Fibroblast of skin of left quadriceps (primary cell): ENCODE measurements at regions not wholly inside any gene's neighbourhood (a gene's known extent, or its start where the extent isn't known, plus 50 kb on each side); places are given as distances from the start of the nearest gene placed in this dataset.
"Not testable (repeated sequence)": the region's sequence is repeated elsewhere in the genome, so short reads cannot be mapped to it uniquely, and the experiment has no call there.

Experiments
- DNase-seq, 2 experiments: peaks; one replicate each; pipeline ENCODE4 v3.0.0-alpha.2; 2013; ENCODE audit warnings: low read depth in 2 of 2

GRCh38 chr6:49274809-49275769 is 188.0 kb downstream of the MMUT start:
- not testable (repeated sequence) for DNase-seq

GRCh38 chr6:49269190-49269589 is 193.9 kb downstream of the MMUT start:
- no peak for DNase-seq

- DNase-seq, result no peak
Observed at GRCh38 chr6:49264909-49265308, 198.1 kb downstream of the MMUT start.

GRCh38 chr6:49264496-49264895 is 198.6 kb downstream of the MMUT start:
- DNase-seq, result no peak

DNA sequence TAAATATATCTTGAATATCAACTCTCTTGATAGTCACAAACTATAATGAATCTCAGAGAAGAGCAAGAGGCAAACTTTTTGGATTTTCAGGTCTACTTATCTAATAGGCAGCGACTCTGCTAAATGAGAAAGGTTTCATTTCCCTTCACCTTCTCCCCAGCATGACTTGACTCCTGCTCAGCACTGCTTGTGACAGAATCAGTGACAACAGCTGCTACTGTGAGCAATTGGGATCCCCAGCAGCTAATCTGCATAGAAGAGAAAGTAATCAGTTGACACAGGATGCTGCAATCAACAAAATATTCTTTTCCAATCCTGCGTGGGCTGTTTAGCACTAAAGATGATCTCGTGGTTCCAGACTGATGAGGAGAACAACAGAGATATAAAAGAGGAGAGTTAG is 205.5 kb downstream of the MMUT start:
- no peak for DNase-seq

DNA sequence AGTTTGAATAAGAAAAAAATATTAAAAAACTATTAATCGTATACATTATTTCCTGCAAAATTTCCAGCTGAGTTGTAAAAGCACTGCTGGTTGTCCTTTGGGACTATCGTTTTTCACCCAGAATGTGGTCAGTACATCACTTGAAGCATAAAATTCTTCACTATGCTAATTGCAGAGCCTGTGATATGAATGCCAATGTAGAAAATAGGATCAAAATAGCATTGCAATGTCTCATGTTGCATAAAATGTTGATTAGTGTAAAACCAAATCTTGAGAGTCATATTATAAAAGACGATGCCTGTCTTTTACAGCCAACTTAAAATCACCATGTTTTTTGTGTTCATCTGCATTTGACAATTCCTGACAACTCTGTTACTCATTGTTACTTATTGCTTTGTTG is 207.7 kb downstream of the MMUT start:
- no peak for DNase-seq

- DNase-seq, result no peak
Observed at GRCh38 chr6:49252901-49253300, 210.2 kb downstream of the MMUT start.

DNA sequence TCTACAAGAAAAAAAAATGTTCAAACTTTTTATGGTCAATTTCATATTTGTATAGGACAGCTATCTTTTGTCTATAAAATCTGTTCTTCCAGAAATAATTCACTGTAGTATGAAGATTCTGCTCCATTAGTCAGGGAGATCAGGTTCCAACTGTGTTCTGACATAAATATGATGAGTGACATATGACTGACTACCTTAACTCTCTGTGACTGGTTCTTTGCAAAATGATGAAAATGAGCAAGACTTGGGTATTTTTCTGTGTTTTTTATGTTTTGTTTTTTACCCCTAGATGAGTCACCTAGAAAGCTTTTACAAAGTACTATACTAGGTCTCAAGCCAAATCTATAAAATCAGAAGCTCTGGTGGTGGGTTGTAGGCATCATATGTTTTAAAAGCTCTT is 229.6 kb downstream of the MMUT start:
- DNase-seq, result no peak

- DNase-seq, result no peak
Observed at GRCh38 chr6:49225471-49225870, 237.6 kb downstream of the MMUT start.

GRCh38 chr6:49220293-49220692 is 242.8 kb downstream of the MMUT start:
- no peak for DNase-seq

DNA sequence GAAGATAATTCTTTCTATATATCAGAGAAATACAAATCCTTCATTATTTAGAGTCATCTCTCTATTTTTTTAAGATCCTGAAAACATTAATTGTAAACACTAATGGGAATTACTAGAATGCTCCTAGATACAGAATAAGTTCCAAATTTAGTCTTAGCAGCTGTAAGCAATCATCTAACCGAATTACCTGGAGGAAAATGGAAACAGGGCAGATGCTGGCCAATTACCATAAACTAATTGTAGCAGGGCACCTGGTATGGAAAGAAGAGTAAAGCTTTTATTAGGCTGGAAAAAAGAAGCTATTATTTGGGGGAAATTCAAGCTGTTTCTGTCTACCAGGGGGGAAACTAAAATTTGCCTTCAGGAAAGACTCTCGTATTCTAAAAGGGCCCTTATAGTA is 257.5 kb downstream of the MMUT start:
- DNase-seq, result no peak

- no peak for DNase-seq
Observed at GRCh38 chr6:49202924-49203536, 260.0 kb downstream of the MMUT start.

DNA sequence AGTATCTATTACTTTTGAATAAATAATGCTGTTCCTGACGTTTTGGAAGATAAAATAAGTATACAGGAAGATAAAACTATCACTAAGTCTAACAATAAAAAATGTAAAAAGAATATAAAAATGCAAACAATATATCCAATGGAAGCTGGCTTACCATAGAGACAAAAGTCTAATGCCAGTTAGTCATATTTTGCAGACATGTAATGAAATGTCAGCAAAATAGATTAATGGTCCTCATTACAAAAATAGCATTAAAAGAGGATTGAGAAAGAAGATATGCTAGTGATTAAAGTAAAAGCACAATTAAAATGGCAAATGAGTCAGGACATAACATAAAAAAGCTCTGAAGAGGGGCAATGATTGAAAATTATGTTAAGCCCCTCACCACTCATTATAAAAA is 265.0 kb downstream of the MMUT start:
- DNase-seq, result no peak

DNA sequence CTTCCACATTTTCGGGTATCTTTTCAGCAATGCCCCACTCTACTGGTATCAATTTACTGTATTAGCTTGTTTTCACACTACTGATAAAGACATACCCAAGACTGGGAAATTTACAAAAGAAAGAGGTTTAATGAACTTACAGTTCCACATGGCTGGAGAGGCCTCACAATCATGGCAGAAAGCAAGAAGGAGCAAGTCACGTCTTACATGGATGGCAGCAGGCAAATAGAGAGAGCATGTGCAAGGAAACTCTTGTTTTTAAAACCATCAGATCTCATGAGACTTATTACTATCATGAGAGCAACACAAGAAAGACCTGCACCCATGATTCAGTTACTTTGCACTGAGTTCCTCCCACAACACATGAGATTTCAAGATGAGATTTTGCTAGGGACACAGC is 300.7 kb downstream of the MMUT start:
- not testable (repeated sequence) for DNase-seq

DNA sequence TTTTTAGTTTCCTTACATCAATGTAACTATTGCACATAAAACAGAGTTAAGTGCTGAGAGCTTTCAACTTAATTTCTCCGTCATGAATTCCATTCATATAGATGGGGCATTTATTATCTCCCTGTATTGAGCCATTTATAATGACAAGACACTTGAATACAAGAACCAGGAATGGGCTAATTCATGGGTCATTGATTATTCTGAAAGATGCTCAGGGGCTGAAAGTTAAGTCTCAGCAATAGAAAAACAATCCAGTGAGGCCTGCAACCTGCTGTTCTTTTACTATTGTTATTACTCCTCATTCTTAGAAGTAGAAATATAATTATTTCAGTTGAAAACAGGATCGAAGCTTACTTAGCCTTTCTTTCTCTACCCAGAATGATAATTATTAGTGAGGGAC is 307.7 kb downstream of the MMUT start:
- no peak for DNase-seq

- DNase-seq, result no peak
Observed at GRCh38 chr6:49151957-49152356, 311.1 kb downstream of the MMUT start.

- DNase-seq, result no peak
Observed at GRCh38 chr6:49151461-49151860, 311.6 kb downstream of the MMUT start.

DNA sequence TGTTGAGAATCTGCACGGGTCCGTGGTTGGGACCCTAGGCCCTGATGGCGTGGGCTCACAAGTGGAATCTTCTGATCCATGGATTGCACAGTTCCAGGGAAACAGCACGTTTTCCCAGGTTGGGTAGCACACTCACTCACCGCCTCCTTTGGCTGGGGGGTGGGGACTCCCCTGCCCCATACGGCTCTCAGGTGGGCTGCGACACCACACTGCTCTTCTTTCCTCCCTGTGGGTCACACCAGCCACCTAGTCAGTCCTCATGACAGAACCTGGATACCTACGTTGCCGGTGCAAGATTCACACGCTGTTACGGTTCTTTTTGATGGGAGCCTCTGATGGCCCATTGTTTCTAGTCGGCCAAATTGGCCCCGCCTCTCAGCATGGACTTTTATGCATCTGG is 312.0 kb downstream of the MMUT start:
- DNase-seq, result no peak

DNA sequence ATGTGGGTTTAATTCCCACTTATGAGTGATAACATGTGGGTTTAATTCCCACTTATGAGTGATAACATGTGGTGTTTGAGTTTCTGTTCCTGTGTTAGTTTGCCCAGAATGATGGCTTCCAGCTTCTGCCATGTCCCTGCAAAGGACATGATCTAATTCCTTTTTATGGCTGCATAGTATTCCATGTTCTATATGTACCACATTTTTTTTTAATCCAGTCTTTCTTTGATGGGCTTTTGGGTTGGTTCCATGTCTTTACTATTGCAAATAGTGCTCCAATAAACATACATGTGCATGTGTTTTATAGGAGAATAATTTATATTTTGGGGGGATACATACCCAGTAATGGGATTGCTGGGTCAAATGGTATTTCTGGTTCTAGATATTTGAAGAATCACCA is 317.8 kb downstream of the MMUT start:
- DNase-seq, result no peak

DNA sequence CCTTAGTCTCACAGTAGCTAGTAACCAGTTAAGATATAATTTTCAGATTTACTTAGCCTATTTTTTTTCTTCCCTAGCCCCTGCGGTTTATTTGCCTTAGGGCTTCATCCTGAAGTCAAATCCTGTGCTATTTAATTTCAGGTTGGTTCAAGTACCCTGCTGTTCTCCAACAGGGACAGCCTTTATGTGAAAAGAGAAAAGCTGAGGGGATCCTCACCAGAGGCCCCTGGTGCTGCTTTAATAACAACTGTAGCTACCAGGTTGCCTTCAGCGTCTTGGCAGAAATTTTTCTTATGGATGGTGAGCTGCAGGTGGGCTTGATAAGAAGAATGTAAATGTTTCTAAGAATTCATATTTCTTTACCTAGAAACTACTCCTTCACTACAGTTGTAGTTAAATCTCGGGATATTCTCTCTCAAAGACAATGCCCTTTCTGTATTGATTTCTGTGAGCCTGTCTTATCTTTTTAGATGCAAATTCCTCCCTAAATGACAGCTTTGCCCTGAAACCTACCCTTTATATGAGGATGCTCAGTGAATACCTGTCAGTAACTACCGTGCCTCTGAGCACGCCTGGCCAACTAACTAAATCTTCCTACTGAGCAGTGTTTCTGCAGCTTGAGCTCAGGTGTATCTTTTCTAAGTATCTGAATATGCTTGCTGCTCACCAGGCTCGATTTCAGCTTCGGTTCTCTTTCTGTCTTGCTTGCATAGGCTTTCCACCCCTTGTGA is 320.5 kb downstream of the MMUT start:
- no peak for DNase-seq

DNA sequence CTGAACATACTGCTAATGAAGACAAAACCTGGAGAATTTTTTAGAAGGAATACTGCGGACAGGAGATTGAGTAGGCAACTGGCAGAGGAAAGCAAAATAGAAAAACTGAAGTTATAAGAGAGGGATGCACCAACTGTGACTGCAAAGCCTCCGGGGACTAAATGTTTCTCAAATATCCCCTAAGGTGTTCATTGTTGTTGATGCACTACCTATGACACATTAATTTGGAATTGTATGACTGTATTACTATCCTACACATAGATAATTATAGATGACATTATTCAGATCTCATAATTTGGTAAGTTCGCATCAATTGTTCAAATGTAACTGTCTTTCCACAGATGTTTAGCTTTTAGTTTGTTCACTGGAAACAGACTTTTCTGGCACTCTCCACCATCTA is 341.1 kb downstream of the MMUT start:
- no peak for DNase-seq

DNA sequence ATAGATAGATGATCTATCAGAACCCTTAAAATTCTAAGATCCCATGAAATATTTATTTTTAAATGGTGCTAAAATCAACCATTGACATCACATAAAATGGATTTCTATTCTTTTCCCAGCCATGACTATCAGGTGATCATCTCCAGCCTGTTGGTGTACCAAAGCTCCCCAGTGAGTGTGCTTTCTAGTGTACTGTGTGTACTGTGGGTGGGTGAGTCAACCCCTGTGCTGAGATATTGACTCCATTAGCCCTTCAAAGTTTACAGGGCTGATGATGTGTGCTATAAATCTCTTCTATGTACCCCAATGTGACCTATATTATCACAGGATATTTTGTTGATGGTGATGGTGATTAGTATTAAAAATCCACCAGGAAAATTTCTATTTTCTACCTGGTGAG is 344.6 kb downstream of the MMUT start:
- no peak for DNase-seq

DNA sequence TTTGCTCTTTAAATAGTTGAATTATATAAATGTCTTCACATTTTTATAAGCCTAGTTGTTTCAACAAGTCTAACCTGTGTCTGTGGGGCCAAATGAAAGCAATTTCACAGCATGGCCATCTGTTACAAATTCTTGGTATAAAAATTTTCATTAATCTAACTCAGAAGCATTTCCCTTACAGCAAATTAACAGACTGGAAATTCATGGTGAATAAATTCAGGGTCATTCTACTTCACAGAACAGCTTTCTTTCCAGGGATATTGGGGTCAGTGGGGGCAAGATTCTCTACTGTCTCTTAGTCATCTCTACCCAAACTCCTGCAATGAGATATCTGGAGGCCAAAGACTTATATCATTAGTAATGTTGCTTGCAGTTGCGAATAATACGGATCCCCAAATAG is 352.1 kb downstream of the MMUT start:
- no peak for DNase-seq
